Fibroblast of lung (primary cell): ENCODE measurements at regions not wholly inside any gene's neighbourhood (a gene's known extent, or its start where the extent isn't known, plus 50 kb on each side); places are given as distances from the start of the nearest gene placed in this dataset.

Experiments
- EZH2 ChIP-seq: IDR thresholded peaks from 2 replicates; pipeline ENCODE4 v1.5.1; 2012; ENCODE audit warnings: low read length, control low read depth, mild to moderate bottlenecking; ENCODE audit errors: missing control alignments
- TF ChIP-seq, protein P1 (sequence below), 2 donors: IDR thresholded peaks in 1 of 2; conservative IDR thresholded peaks in 1 of 2; 1 replicate in 1 of 2; 2 replicates in 1 of 2; pipeline ENCODE4 v1.5.1; 2011 to 2012; ENCODE audit warnings: low read length in 2 of 2, control low read depth in 1 of 2, inconsistent platforms in 1 of 2, low read depth in 1 of 2, mild to moderate bottlenecking in 1 of 2

GRCh38 chr21:23968722-23969647 lies 1638.3 kb downstream of the MRPL39 start:
- TF ChIP-seq, protein P1, sequence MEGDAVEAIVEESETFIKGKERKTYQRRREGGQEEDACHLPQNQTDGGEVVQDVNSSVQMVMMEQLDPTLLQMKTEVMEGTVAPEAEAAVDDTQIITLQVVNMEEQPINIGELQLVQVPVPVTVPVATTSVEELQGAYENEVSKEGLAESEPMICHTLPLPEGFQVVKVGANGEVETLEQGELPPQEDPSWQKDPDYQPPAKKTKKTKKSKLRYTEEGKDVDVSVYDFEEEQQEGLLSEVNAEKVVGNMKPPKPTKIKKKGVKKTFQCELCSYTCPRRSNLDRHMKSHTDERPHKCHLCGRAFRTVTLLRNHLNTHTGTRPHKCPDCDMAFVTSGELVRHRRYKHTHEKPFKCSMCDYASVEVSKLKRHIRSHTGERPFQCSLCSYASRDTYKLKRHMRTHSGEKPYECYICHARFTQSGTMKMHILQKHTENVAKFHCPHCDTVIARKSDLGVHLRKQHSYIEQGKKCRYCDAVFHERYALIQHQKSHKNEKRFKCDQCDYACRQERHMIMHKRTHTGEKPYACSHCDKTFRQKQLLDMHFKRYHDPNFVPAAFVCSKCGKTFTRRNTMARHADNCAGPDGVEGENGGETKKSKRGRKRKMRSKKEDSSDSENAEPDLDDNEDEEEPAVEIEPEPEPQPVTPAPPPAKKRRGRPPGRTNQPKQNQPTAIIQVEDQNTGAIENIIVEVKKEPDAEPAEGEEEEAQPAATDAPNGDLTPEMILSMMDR (conservative IDR thresholded peaks at IDR 0.05 in 1 of 2, IDR thresholded peaks at IDR 0.05 in 1 of 2; ENCODE audit: low read depth in 1 of 2, low read length in 2 of 2): peak in 1 of 2 donors; percentile 59
- no peak for TF ChIP-seq EZH2
